Colonic mucosa (tissue), 4 donors: ENCODE measurements at regions not wholly inside any gene's neighbourhood (a gene's known extent, or its start where the extent isn't known, plus 50 kb on each side); places are given as distances from the start of the nearest gene placed in this dataset.

ENCODE experiments used
- DNase-seq: peaks from one replicate; pipeline ENCODE4 v3.0.0-alpha.2; 2020
- H3K27ac ChIP-seq: fragments of 200-600 bp; one replicate; pipeline ENCODE4 v1.8.0; 2021
- H3K27me3 ChIP-seq: fragments of 200-600 bp; one replicate; pipeline ENCODE4 v1.8.0; 2021
- H3K36me3 ChIP-seq: fragments of 200-600 bp; one replicate; pipeline ENCODE4 v1.8.0; 2021
- H3K4me1 ChIP-seq: fragments of 200-600 bp; one replicate; pipeline ENCODE4 v1.8.0; 2021; ENCODE audit warnings: mild to moderate bottlenecking
- H3K4me3 ChIP-seq: fragments of 200-600 bp; one replicate; pipeline ENCODE4 v1.8.0; 2021
- H3K9ac ChIP-seq, 2 donors: one replicate each; pipeline ENCODE4 v1.7.0; 2013; ENCODE audit warnings: control low read depth in 2 of 2, low read depth in 2 of 2, low read length in 2 of 2
- H3K9me3 ChIP-seq: fragments of 200-600 bp; one replicate; pipeline ENCODE4 v1.8.0; 2021
- CTCF ChIP-seq: fragments of 200-600 bp; IDR thresholded peaks from one replicate; pipeline ENCODE4 v1.8.0; 2022; ENCODE audit warnings: antibody characterized with exemption, mild to moderate bottlenecking
- intact Hi-C: fragments of 100-400 bp; cut with DNase I; formaldehyde crosslinking; loops from one replicate; pipeline ENCODE4 v1.14.1; 2022
- donor health status: healthy.
- donor health status: DM: no; HTN: no; CAD: no.
- donor health status: DM: no; HTN: no; CAD: no.

GRCh38 chr3:53965291-53965690, 73.6 kb upstream of the SELENOK start:
- no peaks in the 10 kb centered on the region for H3K27me3 ChIP-seq
- H3K36me3 ChIP-seq: no peaks in the 10 kb centered on the region
- intact Hi-C loops: no loop called here
- no peak for TF ChIP-seq CTCF
- no peak for DNase-seq
- no peak overlapping the region for H3K4me3 ChIP-seq
- H3K27ac ChIP-seq: no peak overlapping the region
- no peaks in the 10 kb centered on the region for H3K4me1 ChIP-seq
- no peaks in the 10 kb centered on the region for H3K9me3 ChIP-seq
- H3K9ac ChIP-seq: no peak overlapping the region

- no peaks in the 10 kb centered on the region for H3K4me1 ChIP-seq
- intact Hi-C loops: no loop called here
- no peak overlapping the region for H3K9ac ChIP-seq
- H3K9me3 ChIP-seq: no peaks in the 10 kb centered on the region
- H3K4me3 ChIP-seq: no peak overlapping the region
- H3K36me3 ChIP-seq: no peaks in the 10 kb centered on the region
- H3K27me3 ChIP-seq: no peaks in the 10 kb centered on the region
- TF ChIP-seq CTCF: no peak
- no peak overlapping the region for H3K27ac ChIP-seq
- DNase-seq: no peak
Measured at GRCh38 chr3:53957831-53958230, 66.2 kb upstream of the SELENOK start.

DNA sequence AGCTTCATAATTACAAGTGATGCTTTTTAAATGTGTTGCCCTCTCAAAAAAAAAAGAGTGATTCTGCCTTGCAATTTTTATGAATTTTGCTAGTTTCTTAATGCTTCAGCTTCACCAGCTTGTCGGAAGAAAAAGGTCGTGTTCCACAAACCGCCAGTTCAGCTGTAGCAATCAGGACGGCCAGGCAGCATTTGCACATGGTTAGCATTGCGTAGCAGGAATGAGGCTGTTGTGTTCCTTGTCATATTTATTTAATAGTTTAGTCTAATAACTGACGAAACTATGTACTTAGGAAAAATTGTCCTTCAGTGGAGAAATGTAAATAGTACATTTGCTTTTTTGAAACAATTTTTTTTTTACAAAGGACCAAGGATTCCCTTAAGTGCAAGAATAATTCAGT, 64.9 kb upstream of the SELENOK start:
- Histone ChIP-seq H3K4me3 (no peak overlapping the region), H3K36me3 (no peaks in the 10 kb centered on the region), H3K9me3 (no peaks in the 10 kb centered on the region), H3K4me1 (no peaks in the 10 kb centered on the region), H3K9ac (no peak overlapping the region), H3K27me3 (no peaks in the 10 kb centered on the region), H3K27ac (no peak overlapping the region)
- DNase-seq: no peak
- intact Hi-C loops: no loop called here
- no peak for TF ChIP-seq CTCF

DNA sequence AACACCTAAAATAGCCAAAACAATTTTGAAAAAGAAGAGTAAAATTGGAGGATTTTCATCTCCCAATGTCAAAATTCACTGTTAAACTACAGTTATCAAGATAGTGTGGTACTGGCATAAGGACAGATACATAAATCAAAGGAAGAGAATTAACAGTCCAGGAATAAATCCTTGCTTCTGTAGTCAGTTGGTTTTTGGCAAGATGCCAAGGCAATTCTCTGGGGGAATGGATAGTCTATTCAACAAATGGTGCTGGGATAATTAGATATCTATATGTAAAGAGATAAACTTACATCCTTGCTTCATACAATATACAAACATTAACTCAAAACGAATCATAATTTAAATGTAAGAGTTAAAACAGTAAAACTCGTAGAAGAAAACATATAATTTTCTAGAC, 57.9 kb upstream of the SELENOK start:
- no peaks in the 10 kb centered on the region for H3K4me1 ChIP-seq
- H3K36me3 ChIP-seq: no peaks in the 10 kb centered on the region
- DNase-seq: no peak
- H3K27me3 ChIP-seq: no peaks in the 10 kb centered on the region
- no peak overlapping the region for H3K9ac ChIP-seq
- H3K9me3 ChIP-seq: no peaks in the 10 kb centered on the region
- TF ChIP-seq CTCF: no peak
- no peak overlapping the region for H3K27ac ChIP-seq
- no peak overlapping the region for H3K4me3 ChIP-seq
- intact Hi-C loops: loop anchor here (10.0 kb wide), 1 partner anchor 435 kb away; no protein-coding TSS in a partner anchor

DNA sequence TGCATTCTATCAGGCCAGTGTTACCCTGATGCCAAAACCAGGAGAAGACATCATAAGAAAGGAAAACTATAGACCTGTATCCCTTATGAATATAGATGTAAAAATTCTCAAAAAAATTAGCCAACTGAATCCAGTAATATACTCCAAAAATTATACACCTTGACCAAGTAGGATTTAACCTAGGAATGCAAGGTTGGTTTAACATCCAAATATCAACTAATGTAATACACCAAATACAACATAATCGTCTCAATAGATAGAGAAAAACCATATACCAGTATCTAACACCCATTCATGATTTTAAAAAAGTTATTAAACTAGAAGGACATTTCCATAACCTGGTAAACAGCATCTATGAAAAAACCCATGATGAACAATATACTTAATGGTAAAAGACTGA, 56.5 kb upstream of the SELENOK start:
- no peaks in the 10 kb centered on the region for H3K9me3 ChIP-seq
- H3K36me3 ChIP-seq: no peaks in the 10 kb centered on the region
- intact Hi-C loops: loop anchor here (10.0 kb wide), 1 partner anchor 437 kb away; no protein-coding TSS in a partner anchor
- H3K4me3 ChIP-seq: no peak overlapping the region
- no peak overlapping the region for H3K9ac ChIP-seq
- TF ChIP-seq CTCF: no peak
- DNase-seq: no peak
- no peak overlapping the region for H3K27ac ChIP-seq
- H3K27me3 ChIP-seq: no peaks in the 10 kb centered on the region
- H3K4me1 ChIP-seq: no peaks in the 10 kb centered on the region

- H3K4me3 ChIP-seq: no peak overlapping the region
- H3K27ac ChIP-seq: no peak overlapping the region
- intact Hi-C loops: loop anchor here (10.0 kb wide), 1 partner anchor 441 kb away; no protein-coding TSS in a partner anchor
- no peaks in the 10 kb centered on the region for H3K4me1 ChIP-seq
- no peaks in the 10 kb centered on the region for H3K27me3 ChIP-seq
- TF ChIP-seq CTCF: no peak
- H3K9me3 ChIP-seq: no peaks in the 10 kb centered on the region
- H3K9ac ChIP-seq: no peak overlapping the region
- no peaks in the 10 kb centered on the region for H3K36me3 ChIP-seq
- no peak for DNase-seq
Measured at GRCh38 chr3:53944028-53944427, 52.4 kb upstream of the SELENOK start.
